GM19025 (cell line): ENCODE measurements at regions not wholly inside any gene's neighbourhood (a gene's known extent, or its start where the extent isn't known, plus 50 kb on each side); places are given as distances from the start of the nearest gene placed in this dataset.

ENCODE experiments used
- ATAC-seq: cut with Tn5 transposase; IDR thresholded peaks from one replicate; pipeline ENCODE4 v1.9.1; 2021; ENCODE audit warnings: mild to moderate bottlenecking, low read depth, moderate library complexity; ENCODE audit not compliant: unreplicated experiment

DNA sequence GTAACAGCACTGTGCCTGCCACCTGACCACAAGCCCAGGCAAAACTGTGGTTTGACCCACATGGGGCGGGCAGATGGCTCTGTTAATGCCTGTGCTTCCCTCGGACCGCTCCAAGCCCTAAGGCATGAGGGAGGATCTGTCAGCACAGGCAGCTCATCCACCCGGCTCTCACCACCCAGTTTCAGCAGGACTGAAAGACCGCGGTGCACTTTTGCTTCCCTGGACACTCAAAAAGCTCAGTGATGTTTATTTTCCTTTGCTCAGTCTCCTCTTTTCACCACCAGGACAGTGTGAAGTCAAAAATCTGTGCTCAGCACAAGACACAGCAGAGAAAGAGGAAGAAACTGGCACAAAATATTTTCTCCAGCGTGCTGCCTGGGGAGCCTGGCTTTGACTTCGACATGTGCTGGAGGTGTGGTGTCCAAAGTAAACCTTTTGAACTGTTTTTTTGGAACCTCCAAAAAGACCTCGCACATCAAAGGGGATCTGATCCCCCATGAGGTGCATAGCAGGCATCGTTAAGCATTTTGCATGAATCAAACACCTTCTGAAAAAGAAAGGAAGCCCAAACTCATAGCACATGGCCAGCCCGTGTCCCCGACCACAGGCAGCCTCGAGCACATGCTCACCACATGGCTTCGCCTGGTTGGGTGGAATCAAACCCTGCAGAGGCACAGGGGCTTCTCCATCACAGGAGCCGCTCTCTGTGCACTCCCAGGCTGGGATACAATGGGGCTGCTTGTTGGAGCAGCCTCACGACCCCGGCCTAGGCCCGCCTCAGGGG is 441.7 kb upstream of the JARID2 start:
- ATAC-seq: no peak

DNA sequence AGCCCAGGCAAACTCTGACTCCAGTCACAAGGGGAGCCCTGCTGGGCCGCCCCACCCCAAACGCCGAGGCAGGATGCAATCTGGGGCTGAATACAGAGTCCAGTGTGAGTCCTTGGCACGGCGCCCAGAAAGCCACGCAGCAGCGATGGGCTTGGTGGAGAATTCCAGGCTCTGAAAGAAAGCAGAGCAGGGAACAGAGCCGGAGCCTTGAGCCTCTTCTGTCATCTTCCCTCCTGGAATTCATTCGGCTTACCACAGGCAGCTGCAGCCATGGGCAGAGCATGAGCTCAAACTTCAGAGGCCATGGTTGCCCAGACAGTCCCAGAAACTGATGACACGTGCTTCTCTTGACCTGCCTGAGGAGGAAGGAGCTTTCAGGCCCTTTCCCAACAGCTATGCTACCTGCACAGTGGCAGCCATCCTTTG is 441.1 kb upstream of the JARID2 start:
- ATAC-seq: no peak

DNA sequence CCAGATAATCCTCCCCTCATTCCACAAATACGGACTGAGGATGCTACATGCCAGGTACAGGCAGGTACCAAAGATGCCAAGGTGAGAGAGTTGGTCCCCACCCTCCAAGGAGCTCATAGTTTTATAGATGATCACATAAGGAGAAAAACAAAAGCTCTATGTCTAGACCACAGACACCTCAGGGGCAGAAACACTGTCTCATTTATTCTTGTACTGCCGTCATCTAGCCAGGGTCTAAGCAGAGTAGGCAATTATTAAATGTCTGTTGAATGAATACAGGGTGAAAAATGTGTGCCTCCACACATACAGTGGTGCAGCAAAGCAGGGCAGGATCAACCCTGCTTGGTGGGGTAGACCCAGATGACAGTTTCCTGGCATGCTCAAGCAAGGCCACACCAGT is 439.8 kb upstream of the JARID2 start:
- ATAC-seq: no peak

DNA sequence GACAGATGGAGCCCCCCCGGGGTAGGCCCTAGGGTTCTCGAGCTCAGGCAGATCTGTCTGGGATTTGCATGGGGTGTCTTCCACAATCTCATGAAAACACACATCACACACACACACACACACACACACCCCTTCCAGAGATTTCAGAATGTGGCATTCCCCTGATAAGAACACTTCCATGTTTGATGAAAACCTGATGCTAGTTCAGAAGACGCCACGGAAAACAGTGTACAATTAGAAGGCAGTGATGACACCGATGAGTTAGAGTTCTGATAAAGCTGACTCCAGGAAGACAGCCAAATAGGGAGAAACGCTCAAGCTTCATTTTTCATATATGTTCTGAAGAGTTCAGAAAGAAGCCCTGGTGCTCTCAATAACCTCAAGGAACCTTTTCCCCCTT is 438.7 kb upstream of the JARID2 start:
- ATAC-seq: no peak

DNA sequence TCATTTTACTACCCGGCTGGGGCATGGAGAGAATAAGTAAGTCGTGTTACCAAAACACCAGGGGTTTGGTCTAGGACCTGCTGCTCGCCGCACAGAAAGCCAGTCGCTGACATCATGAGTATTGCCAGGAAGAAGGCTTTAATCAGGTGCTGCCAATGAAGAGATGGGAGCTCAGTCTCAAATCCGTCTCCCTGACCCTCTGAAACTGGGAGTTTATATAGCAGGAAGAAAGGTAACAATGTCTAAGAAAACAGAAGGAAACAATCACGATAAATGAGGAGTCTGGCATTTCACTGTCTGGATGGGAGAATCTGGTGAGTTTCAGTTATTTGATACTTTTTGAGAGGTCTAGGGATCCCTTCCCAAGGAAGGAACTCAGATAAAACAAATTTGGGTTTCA is 437.9 kb upstream of the JARID2 start:
- ATAC-seq: no peak

DNA sequence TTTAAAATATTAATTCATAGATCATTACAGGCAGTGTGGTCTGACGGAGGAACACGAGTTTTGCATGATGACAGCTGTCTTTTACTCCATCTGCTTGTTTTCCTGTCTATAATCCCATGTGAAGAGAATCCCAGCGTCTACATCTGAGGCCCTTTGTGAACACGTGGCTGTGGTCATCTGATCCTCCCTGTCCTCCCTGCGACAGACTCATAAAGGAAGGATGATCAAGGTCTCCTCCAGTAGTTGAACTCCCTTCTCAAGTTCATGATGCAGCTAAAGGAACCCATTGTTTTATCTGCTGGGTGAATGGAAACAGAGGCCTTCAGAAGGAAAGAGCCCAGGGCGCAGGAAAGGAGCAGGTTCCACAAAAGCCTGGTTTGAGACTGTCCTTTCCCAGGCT is 435.8 kb upstream of the JARID2 start:
- no peak for ATAC-seq

DNA sequence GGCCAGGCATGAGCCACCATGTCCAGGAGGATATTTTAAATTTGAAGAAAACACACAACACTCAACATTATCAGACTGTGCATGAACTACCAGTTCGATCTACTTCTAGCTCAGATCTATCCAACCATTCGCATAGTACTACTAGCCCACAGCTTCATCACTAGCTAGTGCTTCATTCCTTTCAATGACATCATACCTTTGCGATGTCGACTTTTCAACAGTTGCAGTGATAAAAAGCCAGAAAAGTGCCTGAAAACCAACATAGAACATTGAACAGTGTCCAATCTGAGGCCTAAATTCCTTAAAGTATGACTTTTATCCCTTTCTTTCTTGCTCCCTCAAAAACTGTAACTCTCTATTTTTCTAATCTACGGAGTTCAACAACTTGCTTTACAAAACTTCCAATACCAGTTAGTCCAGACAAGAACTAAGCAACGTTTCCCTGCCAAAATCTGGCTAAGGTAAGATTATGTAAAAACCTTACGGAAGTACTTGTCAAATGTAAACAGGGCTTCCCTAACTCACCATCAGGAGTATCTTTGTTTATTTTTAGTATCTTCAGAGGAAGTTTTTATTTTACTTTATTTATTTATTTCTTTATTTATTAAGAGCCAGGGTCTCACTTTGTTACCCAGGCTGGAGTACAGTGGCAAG is 434.0 kb upstream of the JARID2 start:
- no peak for ATAC-seq

DNA sequence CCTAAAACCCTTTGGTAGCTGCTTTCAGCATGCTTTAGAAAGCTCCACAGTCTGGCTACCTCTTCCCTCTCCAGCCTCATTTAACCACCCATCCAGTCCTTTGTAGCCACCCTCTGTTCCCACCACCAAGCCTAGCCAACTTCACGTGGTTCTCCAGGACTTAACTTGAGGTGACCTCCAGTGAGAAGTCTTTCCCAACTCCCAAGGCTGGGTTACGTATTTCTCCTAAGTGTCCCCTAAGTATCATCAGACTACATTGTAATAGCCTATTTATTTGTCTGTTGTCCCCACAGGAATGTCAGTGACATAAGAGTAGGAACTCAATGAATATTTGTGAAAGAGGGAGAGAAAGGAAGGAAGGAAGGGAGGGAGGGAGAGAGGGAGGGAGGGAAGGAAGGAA is 431.9 kb upstream of the JARID2 start:
- ATAC-seq: no peak

DNA sequence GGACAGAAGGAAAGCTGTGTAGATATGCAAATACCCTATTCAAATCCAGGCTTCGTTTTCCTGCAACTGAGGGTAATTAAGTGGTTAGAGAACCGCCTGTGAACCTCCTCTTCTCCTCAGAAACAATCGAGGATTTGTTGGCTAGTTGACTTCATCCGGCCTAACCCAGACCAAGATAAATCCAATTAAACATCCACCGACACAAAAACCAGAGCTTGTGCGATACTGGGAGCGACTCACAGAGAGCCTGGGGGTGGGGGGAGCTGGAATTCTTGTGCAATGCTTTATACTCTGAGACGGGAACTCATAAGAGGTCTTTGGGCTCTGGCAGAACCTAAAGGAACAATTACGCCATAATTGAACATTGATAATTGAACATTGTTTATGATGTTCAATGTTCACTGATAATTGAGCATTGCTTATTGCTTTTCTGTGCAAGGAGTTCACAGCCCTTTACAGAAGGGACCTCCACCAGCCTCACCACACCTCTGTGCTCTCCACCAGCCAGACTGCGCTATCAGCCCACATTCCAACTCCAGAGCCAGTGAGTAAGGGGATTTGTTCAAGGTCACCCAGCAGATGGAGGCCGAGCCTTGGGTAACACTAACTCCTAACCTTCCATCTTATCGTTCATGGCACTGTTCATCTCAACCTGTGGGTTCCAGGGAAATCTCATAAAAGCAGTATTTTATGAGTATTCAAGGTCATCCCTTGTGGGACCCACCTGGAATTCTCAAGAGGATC is 429.6 kb upstream of the JARID2 start:
- ATAC-seq: no peak

DNA sequence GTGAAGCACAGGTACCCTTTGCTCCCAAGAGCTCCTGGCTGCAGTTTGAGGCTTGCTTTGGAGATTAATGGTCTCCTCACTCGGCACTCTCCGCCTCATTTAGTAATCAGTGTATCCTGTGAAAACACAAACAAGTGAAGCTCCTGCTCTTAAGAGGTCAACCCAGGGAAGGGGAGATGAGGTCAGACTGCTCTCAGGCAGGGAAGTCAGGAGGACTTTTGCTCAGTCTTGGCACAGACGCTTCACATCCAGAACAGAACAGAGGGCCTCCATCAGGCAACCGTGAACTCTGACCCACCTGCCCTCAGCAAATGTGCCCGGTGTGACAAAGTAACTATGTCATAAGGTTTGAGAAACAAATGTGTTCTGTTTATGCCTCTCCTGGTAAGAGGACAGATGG is 428.8 kb upstream of the JARID2 start:
- no peak for ATAC-seq

DNA sequence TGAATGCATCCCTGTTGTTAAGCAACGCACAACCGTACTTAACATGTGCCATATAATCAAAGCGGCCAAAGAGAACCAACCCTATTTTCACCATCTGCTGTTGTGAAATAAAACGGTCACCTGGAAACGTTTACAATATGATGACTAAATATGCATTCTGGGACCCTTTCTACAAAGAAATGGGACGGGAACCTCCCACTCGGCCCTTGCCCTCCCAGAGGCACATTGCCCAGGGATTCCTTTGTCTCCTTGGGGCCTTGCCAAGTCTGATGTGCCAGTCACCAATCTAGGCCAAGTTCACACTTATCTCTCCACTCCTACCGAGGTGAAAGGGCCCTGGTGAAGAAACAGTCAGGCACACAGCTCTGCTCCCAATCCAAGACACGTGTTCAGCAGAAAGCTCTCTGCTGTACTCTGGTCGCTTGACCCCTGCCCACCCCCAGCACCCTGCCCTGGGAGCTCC is 427.4 kb upstream of the JARID2 start:
- ATAC-seq: no peak

DNA sequence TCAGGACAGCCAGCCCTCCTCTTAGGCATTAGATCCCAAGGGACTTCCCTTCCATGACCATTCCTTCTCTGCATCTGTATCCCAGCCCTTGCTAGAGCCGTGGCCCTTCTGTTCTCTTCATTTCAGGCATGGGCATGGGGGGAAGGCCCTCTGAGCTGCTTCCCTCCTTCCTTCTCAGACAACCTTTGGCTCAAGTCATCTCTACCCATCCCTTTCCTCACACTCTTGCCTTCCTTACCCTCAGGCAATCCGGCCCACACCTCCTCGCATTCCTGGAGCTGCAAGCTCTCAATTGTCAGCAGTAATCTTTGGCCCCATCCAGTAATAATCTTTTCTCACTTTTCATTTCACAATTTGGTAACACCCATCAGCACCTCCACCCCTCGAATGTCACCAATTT is 426.9 kb upstream of the JARID2 start:
- ATAC-seq: no peak

DNA sequence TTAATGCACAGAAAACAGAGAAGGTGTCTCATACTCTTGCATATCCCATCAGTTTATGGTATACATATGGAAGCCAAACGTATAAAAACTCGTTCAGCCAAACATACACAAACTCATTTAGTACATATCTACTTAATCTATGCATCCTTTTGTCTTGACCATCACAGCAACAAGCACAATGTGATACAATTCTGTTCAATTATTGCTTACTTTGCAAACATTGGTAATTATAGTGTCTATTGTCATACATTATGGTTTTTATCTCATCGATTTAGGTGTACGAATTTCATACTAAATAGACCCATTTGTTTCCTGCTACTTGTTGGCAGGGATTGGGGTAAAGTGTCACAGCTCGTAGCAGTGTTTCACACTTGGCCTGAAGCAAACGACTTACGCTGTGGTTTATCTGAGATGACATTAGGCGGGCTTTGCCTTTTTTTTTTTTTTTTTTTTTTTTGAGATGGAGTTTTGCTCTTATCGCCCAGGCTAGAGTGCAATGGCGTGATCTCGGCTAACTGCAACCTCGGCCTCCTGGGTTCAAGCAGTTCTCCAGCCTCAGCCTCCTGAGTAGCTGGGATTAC is 425.9 kb upstream of the JARID2 start:
- no peak for ATAC-seq

DNA sequence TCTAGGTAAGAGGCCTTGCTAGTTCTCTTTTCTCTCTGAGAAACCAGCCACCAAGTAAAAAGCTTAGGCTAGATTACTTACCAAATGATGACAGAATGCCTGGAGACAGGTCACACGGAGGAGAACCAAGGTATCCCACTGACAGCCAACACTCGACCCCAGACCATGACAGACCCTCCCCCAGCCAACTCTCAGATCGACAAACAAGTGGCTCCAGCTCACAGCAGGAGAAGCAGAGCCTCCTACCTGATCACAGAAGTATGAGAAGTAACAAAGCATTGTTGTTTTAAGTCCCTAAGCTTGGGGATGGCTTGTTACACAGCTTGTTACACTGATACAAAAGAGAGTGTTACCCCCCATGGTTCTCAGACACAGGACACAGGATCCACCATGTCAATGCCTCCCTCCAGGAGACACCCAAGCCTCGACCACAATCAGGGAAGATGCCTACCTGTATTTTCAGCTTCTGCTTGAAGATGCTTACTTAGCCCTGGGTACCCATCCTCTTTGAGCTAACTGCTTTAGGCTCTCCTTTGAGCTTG is 423.8 kb upstream of the JARID2 start:
- ATAC-seq: no peak

DNA sequence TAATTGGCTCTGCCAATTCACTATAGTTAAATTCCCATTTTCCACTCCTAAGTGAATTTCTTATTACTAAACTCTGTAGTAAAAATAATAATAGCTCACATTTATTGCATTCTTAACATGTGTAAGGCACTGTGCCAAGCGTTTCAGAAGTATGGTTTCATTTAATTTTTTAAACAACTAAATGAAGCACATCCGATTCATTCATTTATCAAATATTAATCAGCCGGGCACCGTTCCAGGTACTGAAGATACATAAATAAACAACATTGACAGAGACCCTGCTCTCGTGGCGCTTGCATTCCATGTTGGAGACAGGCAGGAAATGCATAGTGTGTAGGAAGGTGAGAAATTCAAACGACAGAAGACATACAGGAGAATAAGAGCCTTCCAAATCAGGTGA is 423.2 kb upstream of the JARID2 start:
- ATAC-seq: no peak

DNA sequence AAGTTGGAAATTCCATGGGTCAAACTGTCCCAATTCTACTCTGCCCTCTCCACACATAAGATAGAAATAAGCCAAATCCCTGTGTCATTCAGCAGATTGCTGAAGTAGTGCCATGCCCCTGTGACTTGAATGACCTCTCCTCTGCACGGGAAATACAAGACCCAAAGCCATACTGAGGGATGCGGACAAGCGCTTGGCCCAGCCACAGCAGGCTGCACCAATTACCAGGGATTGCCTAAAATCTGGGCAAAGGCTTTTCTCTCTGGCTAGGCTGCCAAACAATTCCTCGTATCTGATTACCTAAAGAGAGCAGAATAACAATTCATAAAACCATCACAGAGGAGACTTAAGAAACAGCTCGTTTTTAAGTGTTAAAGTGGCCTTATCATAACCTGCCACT is 421.8 kb upstream of the JARID2 start:
- no peak for ATAC-seq

DNA sequence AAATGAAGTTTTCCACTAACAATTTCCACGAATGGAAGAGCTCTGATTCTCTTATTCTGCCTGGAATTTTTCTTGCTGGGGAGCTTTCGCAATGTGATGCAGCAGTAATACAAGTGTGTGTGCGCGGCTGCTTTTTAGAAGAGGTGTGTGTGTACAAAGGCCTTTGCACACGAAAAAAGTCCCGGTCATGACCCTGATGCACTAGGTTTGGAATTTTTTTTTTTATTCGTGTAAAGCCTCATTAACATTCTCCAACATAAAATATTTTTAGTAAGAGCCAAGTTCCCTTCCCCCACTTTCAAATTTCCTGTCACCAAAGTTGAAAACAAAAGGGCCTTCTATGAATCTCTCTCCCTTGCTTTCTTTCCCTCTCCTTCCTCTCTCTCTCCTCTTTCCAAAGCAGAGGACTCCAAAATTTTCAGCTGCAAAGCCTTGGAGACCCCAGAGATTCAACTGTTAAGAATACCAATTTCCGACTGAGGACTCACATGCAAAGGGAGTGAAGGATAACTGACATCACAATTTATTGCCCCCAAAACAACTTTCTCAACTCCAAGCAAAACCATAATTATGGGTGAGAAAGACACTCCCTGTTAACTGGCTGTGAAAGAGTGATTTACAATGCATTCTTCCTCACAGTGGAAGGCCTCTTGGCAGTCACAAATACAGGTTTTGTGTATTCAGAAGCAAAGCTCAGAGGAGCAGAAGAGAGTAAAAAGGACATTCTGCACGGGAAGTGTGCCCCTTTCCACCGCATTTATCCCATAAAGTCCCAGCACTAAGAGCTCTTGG is 421.2 kb upstream of the JARID2 start:
- ATAC-seq: no peak

DNA sequence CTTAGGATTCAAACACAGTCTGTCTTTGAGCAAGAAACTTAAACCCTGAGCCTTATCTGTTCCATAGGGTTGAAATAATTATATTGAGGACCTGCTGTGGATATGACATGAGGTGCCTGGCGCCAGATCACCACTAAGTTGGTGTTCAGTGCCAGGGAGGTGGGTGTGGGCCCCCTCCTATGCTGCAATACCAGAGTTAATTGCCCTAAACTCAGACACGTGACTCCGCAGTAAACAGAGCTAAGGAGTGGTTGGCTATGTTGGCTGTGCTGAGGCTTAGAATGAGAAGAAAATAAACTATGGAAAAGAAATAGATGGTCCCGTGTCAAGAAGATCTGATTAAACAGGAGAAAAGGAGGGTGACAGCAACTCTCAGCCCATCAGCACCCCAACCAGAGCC is 419.4 kb upstream of the JARID2 start:
- no peak for ATAC-seq

DNA sequence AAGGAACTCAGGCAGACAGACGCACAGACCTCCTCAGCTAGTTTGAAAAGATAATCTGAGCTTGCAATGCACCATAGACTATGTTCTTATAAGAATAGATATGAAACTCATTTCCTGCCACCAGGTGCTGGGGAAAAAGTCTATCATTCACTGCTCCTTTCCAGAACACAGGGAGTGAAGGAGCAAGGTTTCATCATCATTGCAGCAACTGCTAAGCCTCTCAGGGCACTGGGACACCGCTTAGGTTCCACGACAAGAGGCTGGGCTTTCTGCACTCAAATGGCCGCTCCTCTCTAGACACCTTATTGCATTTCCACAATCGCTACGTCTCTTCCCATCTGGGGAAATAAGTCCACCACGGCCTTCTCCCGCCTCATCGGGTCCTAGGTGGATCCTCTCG is 418.5 kb upstream of the JARID2 start:
- no peak for ATAC-seq

DNA sequence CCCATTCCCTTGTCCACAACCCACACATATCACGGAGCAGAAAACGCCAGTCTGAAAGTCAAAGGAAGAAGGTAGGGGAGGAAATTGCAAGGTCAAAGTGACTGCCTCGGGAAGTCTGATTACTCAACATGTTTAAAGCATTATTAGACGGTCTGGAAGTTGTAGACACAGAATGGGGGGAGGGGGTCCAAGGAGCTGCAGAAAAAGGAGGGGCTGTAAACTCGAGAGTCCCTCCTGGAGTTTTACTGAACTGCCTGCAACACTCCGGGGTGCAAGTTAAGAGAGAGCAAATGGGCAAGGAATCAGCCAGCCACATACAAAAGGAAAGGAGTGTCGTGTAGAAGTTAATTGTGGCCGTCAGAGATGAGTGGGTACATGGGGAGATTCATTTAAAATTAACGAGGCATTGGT is 417.7 kb upstream of the JARID2 start:
- no peak for ATAC-seq
